ENCODE measurements at regions not wholly inside any gene's neighbourhood (a gene's known extent, or its start where the extent isn't known, plus 50 kb on each side); places are given as distances from the start of the nearest gene placed in this dataset.

- TF ChIP-seq POLR2A (IDR thresholded peaks at IDR 0.05; ENCODE audit: low read length) (no peak), GATA1 (IDR thresholded peaks at IDR 0.05; ENCODE audit: low read depth, low read length) (no peak)
These were observed 260.8 kb upstream of the ZFHX3 start for GRCh38 chr16:73308771-73309170.
